K562 (cell line): ENCODE measurements at regions not wholly inside any gene's neighbourhood (a gene's known extent, or its start where the extent isn't known, plus 50 kb on each side); places are given as distances from the start of the nearest gene placed in this dataset.

Source experiments
- CREM ChIP-seq: IDR thresholded peaks from 2 replicates; pipeline ENCODE4 v1.6.1; 2014; ENCODE audit warnings: antibody characterized with exemption, low read depth
- CTCF ChIP-seq, 3 experiments: IDR thresholded peaks in 2 of 3; conservative IDR thresholded peaks in 1 of 3; 2 replicates each; pipeline ENCODE4 v1.5.1; 2011 to 2012; ENCODE audit warnings: low read length in 3 of 3, mild to moderate bottlenecking in 3 of 3, control low read depth in 2 of 3, improper control_type of control experiment in 1 of 3, inconsistent platforms in 1 of 3, low read depth in 1 of 3, mixed read lengths in 1 of 3, moderate library complexity in 1 of 3; ENCODE audit not compliant: insufficient read depth in 2 of 3

GRCh38 chr7:113657603-113658002, 261.2 kb downstream of the PPP1R3A start:
- TF ChIP-seq CREM (no peak), CTCF (IDR thresholded peaks at IDR 0.05 in 2 of 3, conservative IDR thresholded peaks at IDR 0.05 in 1 of 3; ENCODE audit: insufficient read depth in 2 of 3, low read depth in 1 of 3, low read length in 3 of 3) (no peak)
